Trophoblast cell (in vitro differentiated cells and primary cell): ENCODE measurements at regions not wholly inside any gene's neighbourhood (a gene's known extent, or its start where the extent isn't known, plus 50 kb on each side); places are given as distances from the start of the nearest gene placed in this dataset.

Experiments used
- DNase-seq, 2 donors: peaks; one replicate each; pipeline ENCODE4 v3.0.0-alpha.2; 2016
- H2AFZ ChIP-seq: 2 replicates; pipeline ENCODE4 v1.6.1; 2013; ENCODE audit warnings: low read length, moderate library complexity, mild to moderate bottlenecking; ENCODE audit not compliant: insufficient read depth, poor library complexity
- H2AK5ac ChIP-seq: 2 replicates; pipeline ENCODE4 v1.6.1; 2013; ENCODE audit warnings: mild to moderate bottlenecking, low read length
- H2BK120ac ChIP-seq: 2 replicates; pipeline ENCODE4 v1.6.1; 2013; ENCODE audit warnings: low read length, mild to moderate bottlenecking, moderate library complexity; ENCODE audit not compliant: insufficient read depth, poor library complexity
- H2BK12ac ChIP-seq: 2 replicates; pipeline ENCODE4 v1.6.1; 2013; ENCODE audit warnings: mild to moderate bottlenecking, low read length, moderate library complexity
- H2BK5ac ChIP-seq: 2 replicates; pipeline ENCODE4 v1.6.1; 2013; ENCODE audit warnings: low read length, low read depth, moderate library complexity, mild to moderate bottlenecking; ENCODE audit not compliant: poor library complexity
- H3K14ac ChIP-seq: 2 replicates; pipeline ENCODE4 v1.6.1; 2013; ENCODE audit warnings: mild to moderate bottlenecking, low read length
- H3K18ac ChIP-seq: 2 replicates; pipeline ENCODE4 v1.6.1; 2013; ENCODE audit warnings: mild to moderate bottlenecking, low read length
- H3K23ac ChIP-seq: 2 replicates; pipeline ENCODE4 v1.6.1; 2013; ENCODE audit warnings: low read length
- H3K27ac ChIP-seq: 2 replicates; pipeline ENCODE4 v1.5.1; 2013; ENCODE audit warnings: low read depth, mild to moderate bottlenecking, inconsistent platforms, low read length, moderate library complexity
- H3K27me3 ChIP-seq: 2 replicates; pipeline ENCODE4 v1.6.1; 2013; ENCODE audit warnings: inconsistent platforms, mild to moderate bottlenecking, low read length, moderate library complexity; ENCODE audit not compliant: insufficient read depth
- H3K36me3 ChIP-seq, 2 experiments: 1 replicate in 1 of 2; 2 replicates in 1 of 2; pipeline ENCODE4 v1.6.1; 2013; ENCODE audit warnings: low read length in 2 of 2, mild to moderate bottlenecking in 2 of 2, moderate library complexity in 1 of 2; ENCODE audit not compliant: insufficient read depth in 2 of 2, control insufficient read depth in 1 of 2
- H3K4ac ChIP-seq: 2 replicates; pipeline ENCODE4 v1.6.1; 2013; ENCODE audit warnings: low read depth, mild to moderate bottlenecking, low read length, moderate library complexity
- H3K4me1 ChIP-seq, 2 experiments: 1 replicate in 1 of 2; 2 replicates in 1 of 2; pipeline ENCODE4 v1.6.1; 2013; ENCODE audit warnings: low read length in 2 of 2, mild to moderate bottlenecking in 2 of 2, moderate library complexity in 1 of 2; ENCODE audit not compliant: insufficient read depth in 2 of 2, control insufficient read depth in 1 of 2
- H3K4me2 ChIP-seq: 2 replicates; pipeline ENCODE4 v1.6.1; 2013; ENCODE audit warnings: inconsistent platforms, mild to moderate bottlenecking, low read length, moderate library complexity
- H3K4me3 ChIP-seq: 2 replicates; pipeline ENCODE4 v1.5.1; 2013; ENCODE audit warnings: mild to moderate bottlenecking, low read depth, low read length, inconsistent platforms
- H3K79me1 ChIP-seq: one replicate; pipeline ENCODE4 v1.6.1; 2013; ENCODE audit warnings: low read length
- H3K79me2 ChIP-seq: 2 replicates; pipeline ENCODE4 v1.6.1; 2013; ENCODE audit warnings: low read length, mild to moderate bottlenecking; ENCODE audit not compliant: control insufficient read depth, insufficient read depth, poor library complexity
- H3K9ac ChIP-seq: 2 replicates; pipeline ENCODE4 v1.6.1; 2013; ENCODE audit warnings: mild to moderate bottlenecking, low read length
- H3K9me3 ChIP-seq: 2 replicates; pipeline ENCODE4 v1.6.1; 2013; ENCODE audit warnings: low read depth, mild to moderate bottlenecking, control low read depth, inconsistent platforms, low read length; ENCODE audit not compliant: insufficient read depth
- H4K12ac ChIP-seq: 2 replicates; pipeline ENCODE4 v1.6.1; 2013; ENCODE audit warnings: low read depth, mild to moderate bottlenecking, low read length, moderate library complexity
- H4K8ac ChIP-seq: 2 replicates; pipeline ENCODE4 v1.6.1; 2013; ENCODE audit warnings: low read depth, mild to moderate bottlenecking, low read length, moderate library complexity
- H4K91ac ChIP-seq: one replicate; pipeline ENCODE4 v1.6.1; 2013; ENCODE audit warnings: low read depth, mild to moderate bottlenecking, low read length, moderate library complexity
- WGBS: extraction: QIAGEN DNeasy Blood & Tissue Kit; methylation state at CpG from one replicate; pipeline ENCODE4 v1.1.7; 2013; ENCODE audit warnings: missing lambda C conversion rate; ENCODE audit not compliant: insufficient read length, insufficient coverage; ENCODE audit errors: extremely low coverage; 5-methylcytosine and 5-hydroxymethylcytosine counted together

GRCh38 chr6:1096967-1097765 lies 214.7 kb upstream of the FOXQ1 start:
- Histone ChIP-seq H3K4me1 (no peaks in the 10 kb centered on the region), H2BK5ac (no peak overlapping the region), H3K79me1 (no peaks in the 10 kb centered on the region), H3K27ac (no peak overlapping the region), H2BK12ac (no peak overlapping the region), H3K18ac (no peak overlapping the region), H3K23ac (no peak overlapping the region), H3K9ac (no peak overlapping the region), H3K79me2 (no peaks in the 10 kb centered on the region), H2AK5ac (no peak overlapping the region), H2AFZ (no peak overlapping the region), H4K91ac (no peak overlapping the region), H3K14ac (no peak overlapping the region), H2BK120ac (no peak overlapping the region), H3K9me3 (peaks cover 7% of the 10 kb centered on the region), H3K36me3 (no peaks in the 10 kb centered on the region), H3K4me2 (no peak overlapping the region), H4K12ac (no peak overlapping the region), H3K4ac (no peak overlapping the region), H3K27me3 (no peaks in the 10 kb centered on the region), H3K4me3 (no peak overlapping the region), H4K8ac (no peak overlapping the region)
- no CpG with 5 or more reads among the region's 11 CpGs for WGBS
- no peak for DNase-seq

- no peak overlapping the region for H4K12ac ChIP-seq
- H2AK5ac ChIP-seq: no peak overlapping the region
- no peak overlapping the region for H3K18ac ChIP-seq
- H3K4me2 ChIP-seq: no peak overlapping the region
- H3K36me3 ChIP-seq: no peaks in the 10 kb centered on the region
- H2BK5ac ChIP-seq: no peak overlapping the region
- no peaks in the 10 kb centered on the region for H3K79me2 ChIP-seq
- H3K4me1 ChIP-seq: no peaks in the 10 kb centered on the region
- H2AFZ ChIP-seq: no peak overlapping the region
- no peak overlapping the region for H3K4me3 ChIP-seq
- no peak overlapping the region for H4K8ac ChIP-seq
- no peak overlapping the region for H4K91ac ChIP-seq
- H3K27ac ChIP-seq: no peak overlapping the region
- no peak overlapping the region for H3K23ac ChIP-seq
- H3K79me1 ChIP-seq: no peaks in the 10 kb centered on the region
- no peak for DNase-seq
- no peak overlapping the region for H2BK12ac ChIP-seq
- no peak overlapping the region for H3K14ac ChIP-seq
- H3K27me3 ChIP-seq: no peaks in the 10 kb centered on the region
- H3K9me3 ChIP-seq: peaks cover 5% of the 10 kb centered on the region
- WGBS: no CpG with 5 or more reads among the region's 1 CpG
- no peak overlapping the region for H2BK120ac ChIP-seq
- H3K9ac ChIP-seq: no peak overlapping the region
- no peak overlapping the region for H3K4ac ChIP-seq
These were observed 217.6 kb upstream of the FOXQ1 start for GRCh38 chr6:1094306-1094705.

- Histone ChIP-seq H3K14ac (no peak overlapping the region), H3K9ac (no peak overlapping the region), H2BK120ac (no peak overlapping the region), H3K27me3 (no peaks in the 10 kb centered on the region), H3K9me3 (peaks cover 4% of the 10 kb centered on the region), H3K4me1 (no peaks in the 10 kb centered on the region), H3K4me3 (no peak overlapping the region), H2BK5ac (no peak overlapping the region), H3K18ac (no peak overlapping the region), H3K4ac (no peak overlapping the region), H3K36me3 (no peaks in the 10 kb centered on the region), H4K91ac (no peak overlapping the region), H3K4me2 (no peak overlapping the region), H3K27ac (no peak overlapping the region), H3K79me1 (no peaks in the 10 kb centered on the region), H4K12ac (no peak overlapping the region), H3K23ac (no peak overlapping the region), H2AK5ac (no peak overlapping the region), H2AFZ (no peak overlapping the region), H4K8ac (no peak overlapping the region), H2BK12ac (no peak overlapping the region), H3K79me2 (no peaks in the 10 kb centered on the region)
- no CpG with 5 or more reads among the region's 3 CpGs for WGBS
- DNase-seq: no peak
These were observed 220.0 kb upstream of the FOXQ1 start for GRCh38 chr6:1091900-1092299.

GRCh38 chr6:1089859-1090258 lies 222.0 kb upstream of the FOXQ1 start:
- no peak overlapping the region for H2BK5ac ChIP-seq
- no peak overlapping the region for H4K12ac ChIP-seq
- H3K27ac ChIP-seq: no peak overlapping the region
- no peak overlapping the region for H2BK120ac ChIP-seq
- H2AFZ ChIP-seq: no peak overlapping the region
- no peak overlapping the region for H3K4me2 ChIP-seq
- H3K79me1 ChIP-seq: no peaks in the 10 kb centered on the region
- H3K27me3 ChIP-seq: no peaks in the 10 kb centered on the region
- H3K9ac ChIP-seq: no peak overlapping the region
- H3K18ac ChIP-seq: no peak overlapping the region
- no peak overlapping the region for H3K4ac ChIP-seq
- H3K4me1 ChIP-seq: no peaks in the 10 kb centered on the region
- no peaks in the 10 kb centered on the region for H3K9me3 ChIP-seq
- no CpG with 5 or more reads among the region's 1 CpG for WGBS
- no peak overlapping the region for H4K8ac ChIP-seq
- no peak overlapping the region for H3K4me3 ChIP-seq
- no peak for DNase-seq
- no peak overlapping the region for H2BK12ac ChIP-seq
- no peak overlapping the region for H3K23ac ChIP-seq
- no peaks in the 10 kb centered on the region for H3K79me2 ChIP-seq
- H4K91ac ChIP-seq: no peak overlapping the region
- no peak overlapping the region for H3K14ac ChIP-seq
- H3K36me3 ChIP-seq: no peaks in the 10 kb centered on the region
- H2AK5ac ChIP-seq: no peak overlapping the region
